ENCODE measurements at regions not wholly inside any gene's neighbourhood (a gene's known extent, or its start where the extent isn't known, plus 50 kb on each side); places are given as distances from the start of the nearest gene placed in this dataset.

- no peak for TF ChIP-seq GATA2 (IDR thresholded peaks at IDR 0.05; ENCODE audit: low read depth, low read length)
- TF ChIP-seq GATA3 (IDR thresholded peaks at IDR 0.05; ENCODE audit: low read depth, low read length): no peak
These were observed 980.0 kb downstream of the DNAJB9 start for GRCh38 chr7:109549471-109550193.

Measured in SH-SY5Y (cell line).